ENCODE measurements at regions not wholly inside any gene's neighbourhood (a gene's known extent, or its start where the extent isn't known, plus 50 kb on each side); places are given as distances from the start of the nearest gene placed in this dataset.
"Not testable (repeated sequence)": the region's sequence is repeated elsewhere in the genome, so short reads cannot be mapped to it uniquely, and the experiment has no call there.

DNA sequence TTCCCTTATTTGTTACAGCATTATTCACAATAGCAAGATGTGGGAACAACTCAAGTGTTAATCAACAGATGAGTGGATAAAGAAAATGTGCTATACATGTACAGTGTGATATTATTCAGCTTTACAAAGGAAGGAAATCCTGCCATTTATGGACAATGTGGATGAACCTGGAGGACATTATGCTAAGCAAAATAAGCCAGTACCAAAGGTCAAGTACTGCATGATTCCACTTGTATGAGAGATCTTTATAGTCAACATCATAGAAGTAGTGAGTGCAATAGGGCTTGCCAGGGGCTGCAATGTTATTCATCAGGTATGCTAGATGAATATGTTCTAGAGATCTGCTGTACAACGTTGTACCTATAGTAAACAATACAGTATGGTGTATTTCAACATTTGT is 138.5 kb upstream of the AGR3 start:
- no peak for DNase-seq

GRCh38 chr7:17021205-17021604 is 139.4 kb upstream of the AGR3 start:
- no peak for DNase-seq

GRCh38 chr7:17022920-17023319 is 141.1 kb upstream of the AGR3 start:
- DNase-seq = no peak

- no peak for DNase-seq
These were observed 144.5 kb upstream of the AGR3 start for GRCh38 chr7:17026269-17026668.

GRCh38 chr7:17027143-17027788 is 145.5 kb upstream of the AGR3 start:
- DNase-seq = no peak

- no peak for DNase-seq
These were observed 146.0 kb upstream of the AGR3 start for GRCh38 chr7:17027789-17028152.

GRCh38 chr7:17029150-17029549 is 147.4 kb upstream of the AGR3 start:
- no peak for DNase-seq

GRCh38 chr7:17030559-17030958 is 148.8 kb upstream of the AGR3 start:
- no peak for DNase-seq

DNA sequence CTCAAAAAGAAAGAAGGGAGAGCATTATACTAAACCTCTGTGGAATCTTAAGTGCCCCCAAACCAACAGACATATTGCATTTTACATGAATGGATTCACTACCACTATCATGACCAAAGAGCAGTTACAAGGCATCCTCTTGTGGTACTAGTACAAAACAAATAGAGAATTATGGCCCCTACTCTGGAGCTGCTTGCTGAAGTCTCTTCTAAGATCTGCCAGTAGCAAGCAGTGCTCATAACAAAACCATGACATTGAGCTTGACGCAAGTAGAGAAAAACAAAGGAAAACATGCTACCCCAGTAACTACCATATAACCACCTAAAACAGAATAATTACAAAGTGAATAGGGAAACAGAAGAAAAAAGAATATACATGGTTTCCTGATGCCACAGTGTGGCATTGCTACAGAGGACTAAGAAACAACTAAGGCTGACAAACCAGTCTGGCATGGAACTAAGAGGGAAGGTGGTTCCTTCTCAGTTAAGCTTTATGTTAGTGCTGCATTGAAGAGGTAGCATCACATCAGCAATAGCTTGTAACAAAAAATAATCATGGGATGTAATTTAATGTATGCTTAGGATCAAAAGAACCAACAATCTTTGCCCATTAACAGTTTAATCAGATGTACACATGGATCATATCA is 150.2 kb upstream of the AGR3 start:
- DNase-seq = no peak

DNA sequence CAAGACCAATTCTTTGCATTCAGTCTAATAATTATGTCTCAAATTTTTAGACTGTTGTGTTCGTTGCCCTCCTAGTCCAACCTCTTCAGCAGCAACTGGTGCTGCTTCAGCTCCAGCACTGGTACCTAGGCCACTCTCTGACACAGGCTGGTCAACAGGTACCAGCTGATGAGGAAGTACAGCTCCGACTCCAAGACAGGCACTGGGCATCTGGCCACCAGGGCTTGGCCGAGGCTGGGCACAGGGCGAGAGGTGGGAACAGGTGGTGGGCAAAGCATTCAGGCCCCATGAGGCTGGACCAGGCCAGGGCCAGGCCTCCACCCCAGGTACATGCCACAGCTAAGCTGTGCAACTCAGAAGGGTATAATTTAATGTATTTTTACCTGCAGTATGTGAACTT is 151.5 kb upstream of the AGR3 start:
- DNase-seq = no peak

DNA sequence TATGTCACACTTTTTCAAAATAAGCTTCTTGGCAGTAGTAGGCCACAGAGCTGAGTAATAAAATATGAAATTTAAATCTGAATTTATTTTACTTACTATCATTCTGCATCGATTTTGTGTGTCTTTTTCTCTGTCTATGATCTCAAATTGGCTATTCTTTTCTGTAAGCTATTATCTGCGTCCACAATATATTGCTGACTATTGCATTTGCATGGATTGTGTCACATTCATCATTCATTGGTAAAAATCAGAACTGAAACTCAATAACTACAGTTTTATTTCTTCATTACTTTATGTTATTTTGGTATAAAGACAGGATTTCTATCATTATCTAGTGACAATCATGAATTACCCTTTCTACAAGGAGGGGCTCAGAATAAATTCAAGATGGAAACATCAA is 154.8 kb upstream of the AGR3 start:
- DNase-seq = no peak

GRCh38 chr7:17037356-17037755 is 155.6 kb upstream of the AGR3 start:
- no peak for DNase-seq

GRCh38 chr7:17038160-17038782 is 156.5 kb upstream of the AGR3 start:
- DNase-seq = no peak

- DNase-seq = no peak
These were observed 157.0 kb upstream of the AGR3 start for GRCh38 chr7:17038783-17039170.

DNA sequence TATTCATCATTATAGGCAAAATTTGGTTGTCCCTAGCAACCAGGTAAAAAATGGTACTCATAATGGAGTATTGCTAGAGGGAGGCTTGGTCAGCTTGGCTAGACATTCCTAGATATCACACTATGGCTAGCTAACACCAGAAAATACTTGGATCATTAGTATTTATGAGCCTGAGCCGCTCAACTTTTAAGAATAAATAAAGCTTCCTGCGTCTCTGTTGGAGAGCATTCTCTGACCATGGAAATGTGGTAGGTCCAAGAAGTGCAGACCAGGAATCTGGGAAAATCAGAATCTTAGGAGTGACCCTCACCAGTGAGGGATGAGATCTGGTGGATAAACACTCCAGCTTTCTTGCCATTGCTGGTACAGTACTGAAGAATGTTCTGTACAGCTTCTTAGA is 157.6 kb upstream of the AGR3 start:
- no peak for DNase-seq

- no peak for DNase-seq
These were observed 158.9 kb upstream of the AGR3 start for GRCh38 chr7:17040716-17041115.

DNA sequence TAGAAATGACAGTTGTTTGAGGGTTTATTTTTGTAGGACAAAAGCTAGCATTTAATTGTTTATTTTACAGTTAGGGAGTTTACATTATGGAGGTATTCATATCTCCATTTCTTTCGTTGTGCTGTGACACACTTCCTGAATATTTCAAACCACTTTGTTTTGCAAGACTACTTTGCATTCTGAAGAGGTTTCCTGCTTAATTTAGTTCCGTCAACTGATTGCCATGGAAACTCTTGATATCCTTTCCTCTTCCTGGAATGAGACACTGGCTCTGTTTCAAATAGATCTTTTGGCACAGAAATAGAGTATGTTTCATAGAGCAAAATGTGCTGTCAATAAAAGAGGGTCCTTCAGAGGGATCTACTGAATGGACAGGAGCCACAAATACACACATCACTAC is 159.5 kb upstream of the AGR3 start:
- DNase-seq = no peak

DNA sequence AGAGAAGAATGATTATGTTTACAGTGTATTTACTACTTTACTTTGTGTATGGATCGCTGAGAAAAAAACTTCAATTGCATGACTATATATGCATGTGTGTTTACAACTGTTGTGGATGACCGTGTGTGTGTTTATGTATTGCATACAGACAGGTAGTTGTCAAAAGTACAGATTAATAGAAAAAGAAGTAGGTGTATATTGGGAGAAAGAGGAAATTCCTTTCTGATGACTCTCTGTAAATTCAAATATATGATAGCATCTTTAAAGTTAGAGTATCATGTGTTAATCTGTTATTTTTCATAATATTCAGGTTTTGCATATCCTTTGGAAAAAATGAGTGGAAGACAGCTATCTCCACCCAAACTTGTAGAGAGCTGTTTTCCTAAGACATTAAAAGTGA is 160.4 kb upstream of the AGR3 start:
- no peak for DNase-seq

DNA sequence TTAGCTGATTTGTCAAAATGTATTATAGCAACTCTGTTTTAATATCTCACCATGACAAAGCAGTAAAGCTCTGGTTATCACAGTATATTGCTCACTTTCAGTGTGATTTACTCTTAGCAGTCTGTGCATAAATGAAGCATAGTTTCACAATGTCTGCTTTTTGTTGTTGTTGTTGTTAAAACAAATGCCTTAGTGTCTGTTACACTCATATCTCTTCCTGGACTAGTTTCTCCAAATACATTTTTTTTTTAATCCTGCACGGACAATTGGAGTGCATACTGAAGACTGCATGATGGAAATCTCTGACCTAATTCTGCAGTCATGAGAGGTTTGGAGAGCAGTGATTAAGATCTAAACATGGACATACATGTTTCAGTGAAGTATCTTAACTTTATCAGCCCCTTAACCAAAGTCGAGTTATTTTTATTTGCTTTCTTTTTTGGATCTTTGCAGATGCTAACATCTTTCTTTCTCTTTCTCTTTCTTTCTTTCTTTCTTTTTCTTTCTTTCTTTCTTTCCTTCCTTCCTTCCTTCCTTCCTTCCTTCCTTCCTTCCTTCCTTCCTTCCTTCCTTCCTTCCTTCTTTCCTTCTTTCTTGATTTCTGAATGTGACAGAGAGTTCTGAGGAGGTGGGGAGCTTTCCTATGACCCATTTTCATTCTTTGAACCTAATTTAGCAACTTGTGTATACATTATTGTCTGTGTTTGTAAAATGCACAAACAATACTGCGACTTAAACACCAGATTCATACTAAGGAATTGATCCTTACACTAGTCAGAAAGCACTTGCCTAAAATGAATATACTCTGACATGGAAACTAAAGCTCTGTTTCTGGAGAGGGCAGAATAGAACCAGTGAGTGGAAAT is 161.5 kb upstream of the AGR3 start:
- no peak for DNase-seq

DNA sequence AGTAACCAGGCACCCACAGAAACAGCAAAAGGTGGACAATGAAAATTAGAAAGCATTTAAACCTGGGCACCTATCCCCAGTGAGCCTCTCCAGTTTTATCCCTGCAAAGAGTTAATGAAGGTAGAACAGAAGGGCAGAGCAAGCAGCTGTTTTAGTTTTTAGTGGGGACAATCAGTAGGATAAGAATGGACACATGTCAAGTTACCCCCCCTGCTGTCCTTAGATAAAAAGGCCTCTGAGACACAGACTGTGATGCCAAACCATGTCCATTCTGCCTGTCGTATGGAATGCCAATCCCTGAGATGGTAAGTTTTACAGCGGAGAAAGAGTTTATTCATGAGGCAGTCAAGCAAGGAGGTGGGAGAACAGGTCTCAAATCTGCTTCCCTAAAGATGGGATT is 162.6 kb upstream of the AGR3 start:
- no peak for DNase-seq

GRCh38 chr7:17044861-17045260 is 163.1 kb upstream of the AGR3 start:
- DNase-seq = no peak

GRCh38 chr7:17046259-17046658 is 164.5 kb upstream of the AGR3 start:
- no peak for DNase-seq

DNA sequence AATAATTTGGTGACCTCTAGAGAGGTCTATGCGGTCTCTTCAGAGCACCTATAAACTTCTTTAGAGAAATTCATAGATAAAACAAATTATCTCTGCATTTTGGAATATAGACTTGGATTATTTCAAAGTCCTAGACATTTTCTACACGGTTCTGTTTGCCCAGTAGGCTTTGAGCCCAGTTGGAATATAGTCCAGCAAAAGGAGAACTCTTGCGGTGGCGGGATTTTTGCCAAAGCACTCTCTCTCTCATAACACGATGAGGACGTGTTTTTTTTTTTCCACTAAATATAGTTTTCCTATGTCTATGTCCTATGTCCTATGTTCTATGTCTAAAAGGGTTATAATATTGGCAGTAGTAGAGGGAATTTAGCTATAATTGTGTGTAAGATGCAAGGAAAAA is 164.9 kb upstream of the AGR3 start:
- DNase-seq = no peak

DNA sequence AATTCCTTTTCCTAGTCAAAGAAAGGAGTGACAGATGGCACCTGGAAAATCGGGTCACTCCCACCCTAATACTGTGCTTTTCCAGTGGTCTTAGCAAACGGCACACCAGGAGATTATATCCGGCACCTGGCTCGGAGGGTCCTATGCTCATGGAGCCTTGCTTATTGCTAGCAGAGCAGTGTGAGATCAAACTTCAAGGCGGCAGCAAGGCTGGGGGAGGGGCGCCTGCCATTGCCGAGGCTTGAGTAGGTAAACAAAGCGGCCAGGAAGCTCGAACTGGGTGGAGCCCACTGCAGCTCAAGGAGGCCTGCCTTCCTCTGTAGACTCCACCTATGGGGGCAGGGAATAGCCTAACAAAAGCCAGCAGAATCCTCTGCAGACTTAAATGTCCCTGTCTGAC is 171.4 kb upstream of the AGR3 start:
- DNase-seq = not testable (repeated sequence)
